ENCODE measurements at regions not wholly inside any gene's neighbourhood (a gene's known extent, or its start where the extent isn't known, plus 50 kb on each side); places are given as distances from the start of the nearest gene placed in this dataset.
"Not testable (repeated sequence)": the region's sequence is repeated elsewhere in the genome, so short reads cannot be mapped to it uniquely, and the experiment has no call there.

- Histone ChIP-seq H2AK9ac (replicated peaks; ENCODE audit: low read depth, low read length, poor library complexity) (no peak overlapping the region), H3K56ac (ENCODE audit: extremely low read depth, insufficient read depth, low read length) (no peak overlapping the region)
- POLR2A ChIA-PET (ENCODE audit: unreplicated experiment): no interaction called here
Observed at GRCh38 chr13:89458456-89458855, 1787.3 kb downstream of the SLITRK5 start.

GRCh38 chr13:89460895-89461294, 1789.7 kb downstream of the SLITRK5 start:
- ATAC-seq (ENCODE audit: low read depth); dilution Hi-C loops (cut with HindIII; ENCODE audit: low sequenced_read_pairs, unreplicated experiment); H2BK20ac ChIP-seq (ENCODE audit: low read depth, low read length); H3K23ac ChIP-seq (ENCODE audit: low read depth, low read length); H3K4me3 ChIP-seq (ENCODE audit: insufficient read depth, low read depth, low read length); H2BK120ac ChIP-seq (ENCODE audit: low read depth, low read length); H3K36me3 ChIP-seq (ENCODE audit: control insufficient read depth, insufficient read depth, low read length); H3K56ac ChIP-seq (ENCODE audit: extremely low read depth, insufficient read depth, low read length); intact Hi-C loops (cut with micrococcal nuclease); H3K9me1 ChIP-seq (ENCODE audit: insufficient read depth, low read length); H3K79me1 ChIP-seq (ENCODE audit: low read depth in 1 of 2, low read length in 2 of 2); H3K9me3 ChIP-seq (ENCODE audit: control insufficient read depth, insufficient read depth, low read length); H3K14ac ChIP-seq (replicated peaks; ENCODE audit: low read depth, low read length); POLR2A ChIA-PET (ENCODE audit: unreplicated experiment); H3K27me3 ChIP-seq (ENCODE audit: control insufficient read depth, insufficient read depth, low read length); in situ Hi-C loops (cut with MboI; ENCODE audit: low sequenced_read_pairs); H4K91ac ChIP-seq (ENCODE audit: insufficient read depth, low read depth, low read length); H4K5ac ChIP-seq (ENCODE audit: low read depth, low read length); H4K20me1 ChIP-seq (ENCODE audit: insufficient read depth, low read length); H3K27ac ChIP-seq (ENCODE audit: insufficient read depth, low read length); BruUV-seq (replicated peaks); DNase-seq; H3K4me1 ChIP-seq (ENCODE audit: control insufficient read depth, insufficient read depth, low read length); H2AK5ac ChIP-seq (ENCODE audit: low read depth, low read length); H2BK5ac ChIP-seq (ENCODE audit: low read depth, low read length, poor library complexity, severe bottlenecking); H3K4ac ChIP-seq (ENCODE audit: low read depth, low read length); H2BK15ac ChIP-seq (ENCODE audit: low read depth, low read length); H4K8ac ChIP-seq (ENCODE audit: low read depth in 2 of 2, low read length in 2 of 2); H3K9ac ChIP-seq (ENCODE audit: low read depth, low read length); H2AFZ ChIP-seq (replicated peaks; ENCODE audit: low read length, poor library complexity); H3K18ac ChIP-seq (ENCODE audit: low read depth, low read length); H2AK9ac ChIP-seq (replicated peaks; ENCODE audit: low read depth, low read length, poor library complexity); CTCF ChIA-PET; H3K4me2 ChIP-seq (ENCODE audit: low read depth, low read length): not testable (repeated sequence)

More at GRCh38 chr13:89458456-89458855, 1787.3 kb downstream of the SLITRK5 start:
- DNase-seq (no peak), ATAC-seq (ENCODE audit: low read depth) (no peak)
- Histone ChIP-seq H3K23ac (ENCODE audit: low read depth, low read length) (no peak overlapping the region), H3K9me3 (ENCODE audit: control insufficient read depth, insufficient read depth, low read length) (no peaks in the 10 kb centered on the region), H4K5ac (ENCODE audit: low read depth, low read length) (no peak overlapping the region), H3K4me2 (ENCODE audit: low read depth, low read length) (no peak overlapping the region), H3K27ac (ENCODE audit: insufficient read depth, low read length) (no peak overlapping the region), H4K20me1 (ENCODE audit: insufficient read depth, low read length) (no peaks in the 10 kb centered on the region), H2AFZ (replicated peaks; ENCODE audit: low read length, poor library complexity) (no peak overlapping the region), H3K27me3 (ENCODE audit: control insufficient read depth, insufficient read depth, low read length) (no peaks in the 10 kb centered on the region), H4K91ac (ENCODE audit: insufficient read depth, low read depth, low read length) (no peak overlapping the region), H3K4ac (ENCODE audit: low read depth, low read length) (no peak overlapping the region), H3K36me3 (ENCODE audit: control insufficient read depth, insufficient read depth, low read length) (no peaks in the 10 kb centered on the region), H2AK5ac (ENCODE audit: low read depth, low read length) (no peak overlapping the region), H3K9me1 (ENCODE audit: insufficient read depth, low read length) (no peaks in the 10 kb centered on the region), H3K79me1 (ENCODE audit: low read depth in 1 of 2, low read length in 2 of 2) (no peaks in the 10 kb centered on the region), H3K18ac (ENCODE audit: low read depth, low read length) (no peak overlapping the region), H3K9ac (ENCODE audit: low read depth, low read length) (no peak overlapping the region), H3K4me3 (ENCODE audit: insufficient read depth, low read depth, low read length) (no peak overlapping the region), H3K4me1 (ENCODE audit: control insufficient read depth, insufficient read depth, low read length) (no peaks in the 10 kb centered on the region), H2BK20ac (ENCODE audit: low read depth, low read length) (no peak overlapping the region), H3K14ac (replicated peaks; ENCODE audit: low read depth, low read length) (no peak overlapping the region), H4K8ac (ENCODE audit: low read depth in 2 of 2, low read length in 2 of 2) (no peak overlapping the region), H2BK15ac (ENCODE audit: low read depth, low read length) (no peak overlapping the region), H2BK5ac (ENCODE audit: low read depth, low read length, poor library complexity, severe bottlenecking) (no peak overlapping the region), H2BK120ac (ENCODE audit: low read depth, low read length) (no peak overlapping the region)
- WGBS, 2 experiments (ENCODE audit: extremely low coverage in 2 of 2, insufficient read length in 1 of 2): no CpG with 5 or more reads among the region's 1 CpG
- in situ Hi-C loops (cut with MboI; ENCODE audit: low sequenced_read_pairs) (no loop called here), intact Hi-C loops (cut with micrococcal nuclease) (no loop called here), dilution Hi-C loops (cut with HindIII; ENCODE audit: low sequenced_read_pairs, unreplicated experiment) (no loop called here)
- CTCF ChIA-PET: no interaction called here
- no TSS peak for BruUV-seq (replicated peaks)
- no peak for TF ChIP-seq MAFK (IDR thresholded peaks at IDR 0.05; ENCODE audit: low read depth, low read length)
- TF ChIP-seq RFX5 (IDR thresholded peaks at IDR 0.05; ENCODE audit: low read depth, low read length): no peak
- TF ChIP-seq SMC3 (IDR thresholded peaks at IDR 0.05; ENCODE audit: low read depth, low read length): no peak
- TF ChIP-seq ELK1 (IDR thresholded peaks at IDR 0.05; ENCODE audit: borderline replicate concordance, low read depth, low read length): no peak

All from IMR-90 (cell line).